ENCODE measurements at regions not wholly inside any gene's neighbourhood (a gene's known extent, or its start where the extent isn't known, plus 50 kb on each side); places are given as distances from the start of the nearest gene placed in this dataset.

DNA sequence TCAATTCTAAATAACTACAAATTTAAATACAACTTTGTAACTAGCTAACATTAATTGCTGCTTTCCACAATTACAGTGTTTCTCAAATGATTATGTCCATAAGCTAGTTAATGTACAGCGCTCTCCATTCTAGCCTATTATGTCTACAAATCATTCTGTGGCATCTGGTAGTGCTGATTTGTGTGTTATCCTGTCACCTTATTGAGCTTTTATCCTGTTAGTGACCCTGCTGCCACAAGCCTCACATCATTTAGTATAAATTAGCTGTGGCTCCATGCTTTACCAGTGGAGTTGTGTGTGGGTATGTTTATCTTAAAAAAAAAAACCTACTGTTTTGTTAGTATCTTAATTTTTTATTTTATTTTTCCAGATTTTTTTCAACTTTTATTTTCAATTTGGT lies 112.6 kb upstream of the PJA2 start:
- Histone ChIP-seq H3K27ac (ENCODE audit: low read depth, low read length, poor library complexity, severe bottlenecking) (no peak overlapping the region), H3K9me3 (ENCODE audit: low read depth, low read length, poor library complexity, severe bottlenecking) (no peaks in the 10 kb centered on the region), H3K27me3 (replicated peaks; ENCODE audit: insufficient read depth, low read depth, low read length, poor library complexity) (no peaks in the 10 kb centered on the region), H3K36me3 (ENCODE audit: insufficient read depth, low read length, poor library complexity, severe bottlenecking) (no peaks in the 10 kb centered on the region), H3K4me1 (ENCODE audit: insufficient read depth, low read length, poor library complexity, severe bottlenecking) (peaks cover 3% of the 10 kb centered on the region), H3K4me3 (ENCODE audit: low read depth, low read length, poor library complexity, severe bottlenecking) (no peak overlapping the region)
- intact Hi-C loops (cut with micrococcal nuclease; ENCODE audit: unreplicated experiment), result no loop called here
- TF ChIP-seq EZH2 (IDR thresholded peaks at IDR 0.05; ENCODE audit: borderline replicate concordance, low read depth, low read length, poor library complexity, severe bottlenecking), result no peak
- TF ChIP-seq, protein P1, sequence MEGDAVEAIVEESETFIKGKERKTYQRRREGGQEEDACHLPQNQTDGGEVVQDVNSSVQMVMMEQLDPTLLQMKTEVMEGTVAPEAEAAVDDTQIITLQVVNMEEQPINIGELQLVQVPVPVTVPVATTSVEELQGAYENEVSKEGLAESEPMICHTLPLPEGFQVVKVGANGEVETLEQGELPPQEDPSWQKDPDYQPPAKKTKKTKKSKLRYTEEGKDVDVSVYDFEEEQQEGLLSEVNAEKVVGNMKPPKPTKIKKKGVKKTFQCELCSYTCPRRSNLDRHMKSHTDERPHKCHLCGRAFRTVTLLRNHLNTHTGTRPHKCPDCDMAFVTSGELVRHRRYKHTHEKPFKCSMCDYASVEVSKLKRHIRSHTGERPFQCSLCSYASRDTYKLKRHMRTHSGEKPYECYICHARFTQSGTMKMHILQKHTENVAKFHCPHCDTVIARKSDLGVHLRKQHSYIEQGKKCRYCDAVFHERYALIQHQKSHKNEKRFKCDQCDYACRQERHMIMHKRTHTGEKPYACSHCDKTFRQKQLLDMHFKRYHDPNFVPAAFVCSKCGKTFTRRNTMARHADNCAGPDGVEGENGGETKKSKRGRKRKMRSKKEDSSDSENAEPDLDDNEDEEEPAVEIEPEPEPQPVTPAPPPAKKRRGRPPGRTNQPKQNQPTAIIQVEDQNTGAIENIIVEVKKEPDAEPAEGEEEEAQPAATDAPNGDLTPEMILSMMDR (conservative IDR thresholded peaks at IDR 0.05; ENCODE audit: low read depth, low read length), result no peak
- BruUV-seq (replicated peaks), result no TSS peak
- ChIA-PET CTCF (interaction anchor here (0.6 kb wide), 1 partner anchor 317 kb away, joined by 4 read pairs; no protein-coding TSS in a partner anchor), POLR2A (ENCODE audit: low non-redundant PET) (no interaction called here)
- DNase-seq (ENCODE audit: low spot score), result no peak

DNA sequence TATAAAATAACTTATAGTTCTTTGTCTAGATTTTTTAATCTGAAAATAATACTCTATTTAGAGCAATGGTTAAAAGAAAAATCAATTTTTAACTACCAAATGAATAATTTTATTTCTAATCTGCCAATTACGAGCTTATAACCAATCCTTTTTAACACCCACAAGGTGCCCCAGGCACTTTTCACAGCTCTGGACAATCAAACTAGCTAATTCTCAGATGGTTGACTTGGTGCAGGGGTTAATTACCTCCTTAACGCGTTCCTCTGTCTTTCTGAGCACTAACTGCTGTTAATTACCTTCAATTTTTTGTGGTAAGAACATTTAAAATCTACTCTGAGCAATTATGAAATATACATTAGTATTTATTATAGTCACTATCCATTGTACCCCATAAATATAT lies 109.6 kb upstream of the PJA2 start:
- intact Hi-C loops (cut with micrococcal nuclease; ENCODE audit: unreplicated experiment), result no loop called here
- no TSS peak for BruUV-seq (replicated peaks)
- no peak for DNase-seq (ENCODE audit: low spot score)
- H3K4me3 ChIP-seq (ENCODE audit: low read depth, low read length, poor library complexity, severe bottlenecking), result no peak overlapping the region
- peaks cover 3% of the 10 kb centered on the region for H3K4me1 ChIP-seq (ENCODE audit: insufficient read depth, low read length, poor library complexity, severe bottlenecking)
- no peaks in the 10 kb centered on the region for H3K27me3 ChIP-seq (replicated peaks; ENCODE audit: insufficient read depth, low read depth, low read length, poor library complexity)
- no peak overlapping the region for H3K27ac ChIP-seq (ENCODE audit: low read depth, low read length, poor library complexity, severe bottlenecking)
- TF ChIP-seq, protein P1 (conservative IDR thresholded peaks at IDR 0.05; ENCODE audit: low read depth, low read length), result no peak
- TF ChIP-seq EZH2 (IDR thresholded peaks at IDR 0.05; ENCODE audit: borderline replicate concordance, low read depth, low read length, poor library complexity, severe bottlenecking), result no peak
- POLR2A ChIA-PET (ENCODE audit: low non-redundant PET), result no interaction called here
- H3K9me3 ChIP-seq (ENCODE audit: low read depth, low read length, poor library complexity, severe bottlenecking), result no peaks in the 10 kb centered on the region
- no peaks in the 10 kb centered on the region for H3K36me3 ChIP-seq (ENCODE audit: insufficient read depth, low read length, poor library complexity, severe bottlenecking)
- CTCF ChIA-PET, result no interaction called here

DNA sequence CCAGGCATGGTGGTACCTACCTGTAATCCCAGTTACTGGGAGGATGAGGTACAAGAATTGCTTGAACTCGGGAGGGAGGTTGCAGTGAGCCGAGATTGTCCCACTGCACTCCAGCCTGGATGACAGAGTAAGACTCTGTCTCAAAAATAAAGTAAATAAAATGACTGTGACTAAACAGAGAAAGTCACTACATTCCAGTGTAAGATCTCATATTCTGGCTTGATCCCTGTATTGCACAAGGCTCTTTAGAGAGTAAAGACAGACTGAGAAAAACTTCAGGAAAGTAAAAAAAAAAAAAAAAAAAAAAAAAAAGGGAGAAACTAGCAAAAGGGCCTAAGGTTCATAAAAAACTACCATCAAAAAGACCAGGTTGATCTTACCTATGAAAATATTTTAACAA lies 106.6 kb upstream of the PJA2 start:
- no peak overlapping the region for H3K4me3 ChIP-seq (ENCODE audit: low read depth, low read length, poor library complexity, severe bottlenecking)
- BruUV-seq (replicated peaks), result no TSS peak
- TF ChIP-seq, protein P1 (conservative IDR thresholded peaks at IDR 0.05; ENCODE audit: low read depth, low read length), result no peak
- no peak for TF ChIP-seq EZH2 (IDR thresholded peaks at IDR 0.05; ENCODE audit: borderline replicate concordance, low read depth, low read length, poor library complexity, severe bottlenecking)
- ChIA-PET POLR2A (ENCODE audit: low non-redundant PET) (no interaction called here), CTCF (no interaction called here)
- H3K27me3 ChIP-seq (replicated peaks; ENCODE audit: insufficient read depth, low read depth, low read length, poor library complexity), result no peaks in the 10 kb centered on the region
- H3K36me3 ChIP-seq (ENCODE audit: insufficient read depth, low read length, poor library complexity, severe bottlenecking), result no peaks in the 10 kb centered on the region
- intact Hi-C loops (cut with micrococcal nuclease; ENCODE audit: unreplicated experiment), result no loop called here
- no peak for DNase-seq (ENCODE audit: low spot score)
- H3K4me1 ChIP-seq (ENCODE audit: insufficient read depth, low read length, poor library complexity, severe bottlenecking), result peaks cover 10% of the 10 kb centered on the region
- no peak overlapping the region for H3K27ac ChIP-seq (ENCODE audit: low read depth, low read length, poor library complexity, severe bottlenecking)
- no peaks in the 10 kb centered on the region for H3K9me3 ChIP-seq (ENCODE audit: low read depth, low read length, poor library complexity, severe bottlenecking)
